Gastroesophageal sphincter (tissue), 3 donors: ENCODE measurements at regions not wholly inside any gene's neighbourhood (a gene's known extent, or its start where the extent isn't known, plus 50 kb on each side); places are given as distances from the start of the nearest gene placed in this dataset.

Experiments
- POLR2A ChIP-seq, 2 donors: fragments of 450-650 bp; IDR thresholded peaks; one replicate each; pipeline ENCODE4 v1.6.1; 2017; ENCODE audit warnings: antibody characterized with exemption in 2 of 2, mild to moderate bottlenecking in 2 of 2, moderate library complexity in 1 of 2
- POLR2AphosphoS5 ChIP-seq: sonication (generic); formaldehyde crosslinking; IDR thresholded peaks from one replicate; pipeline ENCODE4 v1.6.1; 2017; ENCODE audit warnings: antibody characterized with exemption
- TF ChIP-seq, protein P1 (sequence below), 4 experiments: fragments of 200-600 bp in 2 of 4; fragments of 450-650 bp in 2 of 4; sonication (generic) in 1 of 4; IDR thresholded peaks; one replicate each; pipeline ENCODE4 v1.5.1; 2017 to 2019; ENCODE audit warnings: antibody characterized with exemption in 4 of 4, mild to moderate bottlenecking in 2 of 4, moderate library complexity in 2 of 4

DNA sequence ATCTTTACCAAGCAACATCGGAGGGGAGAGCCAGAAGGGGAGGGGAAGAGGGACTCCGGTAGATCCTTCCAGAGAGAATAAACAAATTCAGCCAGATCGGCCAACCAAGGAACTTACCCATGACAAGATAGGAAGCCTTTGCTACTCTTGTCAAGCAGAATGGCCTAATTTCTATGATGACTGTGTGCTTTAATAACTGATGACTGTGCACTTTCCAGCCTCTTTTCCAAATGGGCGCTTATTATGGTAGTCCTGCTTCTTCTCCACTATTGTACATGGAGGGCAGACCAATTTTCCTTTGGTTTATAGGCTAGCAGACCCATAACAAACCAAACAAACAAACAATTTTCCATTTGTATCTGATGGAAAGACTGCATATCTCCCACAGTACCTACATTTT is 163.8 kb upstream of the RFX3 start:
- TF ChIP-seq POLR2A (IDR thresholded peaks at IDR 0.05) (no peak), POLR2AphosphoS5 (no peak)
- TF ChIP-seq, protein P1, sequence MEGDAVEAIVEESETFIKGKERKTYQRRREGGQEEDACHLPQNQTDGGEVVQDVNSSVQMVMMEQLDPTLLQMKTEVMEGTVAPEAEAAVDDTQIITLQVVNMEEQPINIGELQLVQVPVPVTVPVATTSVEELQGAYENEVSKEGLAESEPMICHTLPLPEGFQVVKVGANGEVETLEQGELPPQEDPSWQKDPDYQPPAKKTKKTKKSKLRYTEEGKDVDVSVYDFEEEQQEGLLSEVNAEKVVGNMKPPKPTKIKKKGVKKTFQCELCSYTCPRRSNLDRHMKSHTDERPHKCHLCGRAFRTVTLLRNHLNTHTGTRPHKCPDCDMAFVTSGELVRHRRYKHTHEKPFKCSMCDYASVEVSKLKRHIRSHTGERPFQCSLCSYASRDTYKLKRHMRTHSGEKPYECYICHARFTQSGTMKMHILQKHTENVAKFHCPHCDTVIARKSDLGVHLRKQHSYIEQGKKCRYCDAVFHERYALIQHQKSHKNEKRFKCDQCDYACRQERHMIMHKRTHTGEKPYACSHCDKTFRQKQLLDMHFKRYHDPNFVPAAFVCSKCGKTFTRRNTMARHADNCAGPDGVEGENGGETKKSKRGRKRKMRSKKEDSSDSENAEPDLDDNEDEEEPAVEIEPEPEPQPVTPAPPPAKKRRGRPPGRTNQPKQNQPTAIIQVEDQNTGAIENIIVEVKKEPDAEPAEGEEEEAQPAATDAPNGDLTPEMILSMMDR (IDR thresholded peaks at IDR 0.05): no peak
